ENCODE measurements at regions not wholly inside any gene's neighbourhood (a gene's known extent, or its start where the extent isn't known, plus 50 kb on each side); places are given as distances from the start of the nearest gene placed in this dataset.

- TF ChIP-seq TSHZ2 (CRISPR knock-in tag; IDR thresholded peaks at IDR 0.05): no peak
These were observed 106.7 kb upstream of the PPM1H start (continued) for GRCh38 chr12:63041601-63042000.

GRCh38 chr12:63040526-63041220 lies 105.7 kb upstream of the PPM1H start:
- no peak for ATAC-seq
- TF ChIP-seq ZFP3 (CRISPR knock-in tag; IDR thresholded peaks at IDR 0.05) (no peak), ZFP30 (CRISPR knock-in tag; IDR thresholded peaks at IDR 0.05) (no peak), ISL1 (CRISPR knock-in tag; IDR thresholded peaks at IDR 0.05) (no peak)

GRCh38 chr12:63038713-63039100 lies 103.8 kb upstream of the PPM1H start:
- no peak for ATAC-seq
- TF ChIP-seq ESRRG (CRISPR knock-in tag; IDR thresholded peaks at IDR 0.05) (no peak), POU6F1 (CRISPR knock-in tag; IDR thresholded peaks at IDR 0.05; ENCODE audit: borderline replicate concordance, low read depth) (no peak), CSRNP3 (CRISPR knock-in tag; IDR thresholded peaks at IDR 0.05) (no peak), ZNF70 (CRISPR knock-in tag; IDR thresholded peaks at IDR 0.05) (no peak), TSHZ2 (CRISPR knock-in tag; IDR thresholded peaks at IDR 0.05) (no peak), ARNTL (CRISPR knock-in tag; IDR thresholded peaks at IDR 0.05; ENCODE audit: borderline replicate concordance, low read depth) (no peak), ZNF8 (CRISPR knock-in tag; IDR thresholded peaks at IDR 0.05) (no peak)

DNA sequence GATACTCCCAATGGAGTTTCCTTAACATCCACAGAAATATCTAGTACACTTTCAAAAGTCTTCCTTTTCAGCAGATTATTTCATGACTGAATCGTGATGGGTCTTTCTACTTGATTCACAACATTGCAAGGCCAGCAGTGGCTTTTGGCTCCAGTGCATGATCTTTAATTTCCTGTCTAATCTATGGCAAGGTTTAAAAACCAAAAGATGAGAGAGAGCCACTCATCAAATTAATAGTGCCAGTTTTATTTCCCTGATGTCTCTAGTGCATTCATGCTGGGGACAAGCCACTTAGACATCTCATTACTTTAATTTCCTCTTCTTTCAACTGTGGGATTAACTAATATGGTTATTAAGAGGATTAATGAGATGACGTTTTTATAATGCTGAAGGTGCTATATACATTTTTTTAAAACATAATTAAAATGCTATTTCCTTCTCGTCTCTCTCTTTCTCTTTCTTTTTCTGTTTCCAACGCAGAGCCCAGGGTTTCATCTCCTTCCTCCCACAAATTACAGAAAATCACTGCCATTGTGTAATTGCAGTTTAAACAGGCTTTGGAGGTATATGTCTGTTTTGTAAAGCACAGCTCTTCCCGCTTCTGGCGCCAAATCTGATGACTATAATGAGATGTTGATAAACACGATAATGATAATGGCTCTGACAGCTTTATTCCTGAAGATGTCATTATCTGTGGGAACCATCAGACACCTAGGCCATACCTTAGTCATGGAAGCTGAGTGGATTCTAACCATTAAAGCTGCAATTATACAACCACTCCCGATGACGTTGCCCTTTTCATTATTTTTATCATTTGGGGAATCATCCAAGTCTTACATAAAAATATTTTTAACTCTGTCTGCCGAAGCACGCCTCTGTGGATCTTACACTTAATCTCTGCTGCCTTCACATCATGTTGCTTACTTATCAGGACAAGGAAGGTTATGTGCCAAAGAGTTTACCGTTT lies 103.1 kb upstream of the PPM1H start:
- ATAC-seq: no peak
- no peak for TF ChIP-seq TOX (CRISPR knock-in tag; IDR thresholded peaks at IDR 0.05; ENCODE audit: borderline replicate concordance)
- TF ChIP-seq OSR1 (CRISPR knock-in tag; IDR thresholded peaks at IDR 0.05): no peak
- no peak for TF ChIP-seq ZC3H10 (CRISPR knock-in tag; IDR thresholded peaks at IDR 0.05)

GRCh38 chr12:63036974-63037335 lies 102.0 kb upstream of the PPM1H start:
- no peak for TF ChIP-seq ZFP30 (CRISPR knock-in tag; IDR thresholded peaks at IDR 0.05)
- TF ChIP-seq ZNF70 (CRISPR knock-in tag; IDR thresholded peaks at IDR 0.05): no peak
- no peak for TF ChIP-seq ZNF8 (CRISPR knock-in tag; IDR thresholded peaks at IDR 0.05)
- no peak for TF ChIP-seq ARNTL (CRISPR knock-in tag; IDR thresholded peaks at IDR 0.05; ENCODE audit: borderline replicate concordance, low read depth)
- TF ChIP-seq CSRNP3 (CRISPR knock-in tag; IDR thresholded peaks at IDR 0.05): no peak
- no peak for TF ChIP-seq ZNF565 (CRISPR knock-in tag; conservative IDR thresholded peaks at IDR 0.05; ENCODE audit: low read depth)
- no peak for TF ChIP-seq TOX (CRISPR knock-in tag; IDR thresholded peaks at IDR 0.05; ENCODE audit: borderline replicate concordance)
- ATAC-seq: no peak

Measured in SK-N-SH treated with all-trans-retinoic acid at 6 μM for 48 hours (cell line).